Ishikawa (cell line): ENCODE measurements at regions not wholly inside any gene's neighbourhood (a gene's known extent, or its start where the extent isn't known, plus 50 kb on each side); places are given as distances from the start of the nearest gene placed in this dataset.

Experiments used
- CEBPB ChIP-seq: IDR thresholded peaks from 2 replicates; pipeline ENCODE4 v1.6.1; 2012
- CREB1 ChIP-seq: IDR thresholded peaks from 2 replicates; pipeline ENCODE4 v1.6.1; 2012; ENCODE audit warnings: low read depth
- EGR1 ChIP-seq: IDR thresholded peaks from 2 replicates; pipeline ENCODE4 v1.6.1; 2012
- EP300 ChIP-seq: IDR thresholded peaks from 2 replicates; pipeline ENCODE4 v1.6.1; 2012; ENCODE audit warnings: borderline replicate concordance
- FOXM1 ChIP-seq: IDR thresholded peaks from 2 replicates; pipeline ENCODE4 v1.6.1; 2012; ENCODE audit warnings: low read depth, borderline replicate concordance
- MAX ChIP-seq: IDR thresholded peaks from 2 replicates; pipeline ENCODE4 v1.6.1; 2012
- NFIC ChIP-seq: IDR thresholded peaks from 2 replicates; pipeline ENCODE4 v1.6.1; 2012
- RAD21 ChIP-seq: IDR thresholded peaks from 2 replicates; pipeline ENCODE4 v1.6.1; 2012; ENCODE audit warnings: low read depth
- REST ChIP-seq: IDR thresholded peaks from 2 replicates; pipeline ENCODE4 v1.6.1; 2012; ENCODE audit warnings: low read depth, mild to moderate bottlenecking
- TAF1 ChIP-seq: IDR thresholded peaks from 2 replicates; pipeline ENCODE4 v1.6.1; 2012; ENCODE audit warnings: low read depth, mild to moderate bottlenecking
- TCF12 ChIP-seq: IDR thresholded peaks from 2 replicates; pipeline ENCODE4 v1.6.1; 2012; ENCODE audit warnings: low read depth
- TEAD4 ChIP-seq: IDR thresholded peaks from 2 replicates; pipeline ENCODE4 v1.6.1; 2012
- USF1 ChIP-seq: IDR thresholded peaks from 2 replicates; pipeline ENCODE4 v1.6.1; 2012
- YY1 ChIP-seq: IDR thresholded peaks from 2 replicates; pipeline ENCODE4 v1.6.1; 2012; ENCODE audit warnings: low read depth
- ZBTB7A ChIP-seq: IDR thresholded peaks from 2 replicates; pipeline ENCODE4 v1.6.1; 2012; ENCODE audit warnings: low read depth

- TF ChIP-seq USF1: no peak
- TF ChIP-seq REST: no peak
- TF ChIP-seq RAD21: no peak
- no peak for TF ChIP-seq CREB1
- TF ChIP-seq TCF12: no peak
Observed at GRCh38 chr13:97712770-97713169, 240.7 kb upstream of the IPO5 start.

- TF ChIP-seq RAD21 (no peak), NFIC (no peak), CREB1 (no peak)
Observed at GRCh38 chr13:97715763-97716162, 237.7 kb upstream of the IPO5 start.

- TF ChIP-seq TAF1: no peak
- no peak for TF ChIP-seq NFIC
- no peak for TF ChIP-seq MAX
Observed at GRCh38 chr13:97716746-97717145, 236.7 kb upstream of the IPO5 start.

GRCh38 chr13:97719736-97720135, 233.7 kb upstream of the IPO5 start:
- TF ChIP-seq RAD21: no peak
- no peak for TF ChIP-seq TEAD4
- TF ChIP-seq MAX: no peak
- TF ChIP-seq EP300: no peak
- no peak for TF ChIP-seq TCF12
- no peak for TF ChIP-seq CREB1

- no peak for TF ChIP-seq REST
- TF ChIP-seq CEBPB: no peak
- no peak for TF ChIP-seq NFIC
- TF ChIP-seq MAX: no peak
- TF ChIP-seq ZBTB7A: no peak
- no peak for TF ChIP-seq YY1
- TF ChIP-seq FOXM1: no peak
- TF ChIP-seq TCF12: no peak
- TF ChIP-seq RAD21: no peak
- no peak for TF ChIP-seq EGR1
- no peak for TF ChIP-seq TAF1
Observed at GRCh38 chr13:97720896-97721295, 232.6 kb upstream of the IPO5 start.

GRCh38 chr13:97723655-97724054, 229.8 kb upstream of the IPO5 start:
- TF ChIP-seq EGR1 (no peak), RAD21 (no peak), CEBPB (no peak), NFIC (no peak), USF1 (no peak)

GRCh38 chr13:97724450-97724849, 229.0 kb upstream of the IPO5 start:
- TF ChIP-seq TAF1 (no peak), ZBTB7A (no peak), RAD21 (no peak), USF1 (no peak), TCF12 (no peak), CREB1 (no peak), YY1 (no peak), EGR1 (no peak), TEAD4 (no peak), REST (no peak), FOXM1 (no peak), CEBPB (no peak)
